Gastroesophageal sphincter (tissue), 3 donors: ENCODE measurements at regions not wholly inside any gene's neighbourhood (a gene's known extent, or its start where the extent isn't known, plus 50 kb on each side); places are given as distances from the start of the nearest gene placed in this dataset.

Source experiments
- CTCF ChIP-seq, 4 experiments: fragments of 200-600 bp in 2 of 4; fragments of 450-650 bp in 2 of 4; sonication (generic) in 1 of 4; IDR thresholded peaks; one replicate each; pipeline ENCODE4 v1.5.1; 2017 to 2019; ENCODE audit warnings: antibody characterized with exemption in 4 of 4, mild to moderate bottlenecking in 2 of 4, moderate library complexity in 2 of 4
- EP300 ChIP-seq: sonication (generic); formaldehyde crosslinking; IDR thresholded peaks from one replicate; pipeline ENCODE4 v1.6.1; 2017; ENCODE audit warnings: antibody characterized with exemption, mild to moderate bottlenecking
- POLR2A ChIP-seq, 2 donors: fragments of 450-650 bp; IDR thresholded peaks; one replicate each; pipeline ENCODE4 v1.6.1; 2017; ENCODE audit warnings: antibody characterized with exemption in 2 of 2, mild to moderate bottlenecking in 2 of 2, moderate library complexity in 1 of 2
- POLR2AphosphoS5 ChIP-seq: sonication (generic); formaldehyde crosslinking; IDR thresholded peaks from one replicate; pipeline ENCODE4 v1.6.1; 2017; ENCODE audit warnings: antibody characterized with exemption

- TF ChIP-seq CTCF (IDR thresholded peaks at IDR 0.05): no peak
- no peak for TF ChIP-seq POLR2A (IDR thresholded peaks at IDR 0.05)
- TF ChIP-seq POLR2AphosphoS5: no peak
- TF ChIP-seq EP300: no peak
Observed at GRCh38 chr11:70522593-70523311, 124.4 kb downstream of the CTTN start.
